Skeletal muscle tissue (tissue), 3 donors: ENCODE measurements at regions not wholly inside any gene's neighbourhood (a gene's known extent, or its start where the extent isn't known, plus 50 kb on each side); places are given as distances from the start of the nearest gene placed in this dataset.
"Not testable (repeated sequence)": the region's sequence is repeated elsewhere in the genome, so short reads cannot be mapped to it uniquely, and the experiment has no call there.

Source experiments
- H3K27ac ChIP-seq: one replicate; pipeline ENCODE4 v1.7.0; 2013; ENCODE audit warnings: mild to moderate bottlenecking, low read depth, low read length, inconsistent platforms
- H3K27me3 ChIP-seq, 3 donors: one replicate each; pipeline ENCODE4 v1.7.0; 2013; ENCODE audit warnings: low read length in 3 of 3; ENCODE audit not compliant: control insufficient read depth in 3 of 3, insufficient read depth in 3 of 3
- H3K36me3 ChIP-seq, 3 donors: one replicate each; pipeline ENCODE4 v1.7.0; 2013; ENCODE audit warnings: low read length in 3 of 3; ENCODE audit not compliant: control insufficient read depth in 3 of 3, insufficient read depth in 3 of 3
- H3K4me1 ChIP-seq, 3 donors: one replicate each; pipeline ENCODE4 v1.7.0; 2013; ENCODE audit warnings: low read length in 3 of 3, mild to moderate bottlenecking in 3 of 3; ENCODE audit not compliant: control insufficient read depth in 3 of 3, insufficient read depth in 3 of 3
- H3K4me3 ChIP-seq, 3 donors: one replicate each; pipeline ENCODE4 v1.7.0; 2013; ENCODE audit warnings: low read length in 3 of 3
- H3K9ac ChIP-seq, 3 donors: one replicate each; pipeline ENCODE4 v1.7.0; 2013; ENCODE audit warnings: low read length in 3 of 3, mild to moderate bottlenecking in 3 of 3, moderate library complexity in 2 of 3, low read depth in 1 of 3
- H3K9me3 ChIP-seq, 3 donors: one replicate each; pipeline ENCODE4 v1.7.0; 2013; ENCODE audit warnings: low read length in 3 of 3; ENCODE audit not compliant: control insufficient read depth in 3 of 3
- donor health status: Osteomylitis.

GRCh38 chr4:175306436-175306835 is 388.3 kb downstream of the ADAM29 start:
- Histone ChIP-seq H3K9ac (no peak overlapping the region), H3K36me3 (no peaks in the 10 kb centered on the region), H3K4me1 (no peaks in the 10 kb centered on the region), H3K9me3 (no peaks in the 10 kb centered on the region), H3K27me3 (no peaks in the 10 kb centered on the region), H3K4me3 (no peak overlapping the region), H3K27ac (no peak overlapping the region)

GRCh38 chr4:175307326-175307725 is 389.2 kb downstream of the ADAM29 start:
- H3K9me3 ChIP-seq = no peaks in the 10 kb centered on the region
- no peak overlapping the region for H3K9ac ChIP-seq
- no peak overlapping the region for H3K27ac ChIP-seq
- no peaks in the 10 kb centered on the region for H3K36me3 ChIP-seq
- H3K4me1 ChIP-seq = no peaks in the 10 kb centered on the region
- no peak overlapping the region for H3K4me3 ChIP-seq
- H3K27me3 ChIP-seq = no peaks in the 10 kb centered on the region

- H3K27me3 ChIP-seq = no peaks in the 10 kb centered on the region
- no peaks in the 10 kb centered on the region for H3K9me3 ChIP-seq
- H3K4me3 ChIP-seq = no peak overlapping the region
- no peaks in the 10 kb centered on the region for H3K4me1 ChIP-seq
- H3K9ac ChIP-seq = no peak overlapping the region
- H3K27ac ChIP-seq = no peak overlapping the region
- H3K36me3 ChIP-seq = no peaks in the 10 kb centered on the region
Observed at GRCh38 chr4:175308236-175308635, 390.1 kb downstream of the ADAM29 start.

GRCh38 chr4:175309041-175309440 is 390.9 kb downstream of the ADAM29 start:
- H3K9me3 ChIP-seq = no peaks in the 10 kb centered on the region
- no peak overlapping the region for H3K4me3 ChIP-seq
- H3K36me3 ChIP-seq = no peaks in the 10 kb centered on the region
- no peak overlapping the region for H3K9ac ChIP-seq
- no peak overlapping the region for H3K27ac ChIP-seq
- no peaks in the 10 kb centered on the region for H3K4me1 ChIP-seq
- no peaks in the 10 kb centered on the region for H3K27me3 ChIP-seq

- Histone ChIP-seq H3K9me3 (no peaks in the 10 kb centered on the region), H3K27me3 (no peaks in the 10 kb centered on the region), H3K27ac (no peak overlapping the region)
Observed at GRCh38 chr4:175325230-175325629, 407.1 kb downstream of the ADAM29 start.

GRCh38 chr4:175326796-175327195 is 408.6 kb downstream of the ADAM29 start:
- no peaks in the 10 kb centered on the region for H3K4me1 ChIP-seq
- H3K4me3 ChIP-seq = no peak overlapping the region
- no peak overlapping the region for H3K27ac ChIP-seq
- no peak overlapping the region for H3K9ac ChIP-seq
- no peaks in the 10 kb centered on the region for H3K9me3 ChIP-seq
- H3K27me3 ChIP-seq = no peaks in the 10 kb centered on the region
- no peaks in the 10 kb centered on the region for H3K36me3 ChIP-seq

More at GRCh38 chr4:175325230-175325629, 407.1 kb downstream of the ADAM29 start:
- Histone ChIP-seq H3K36me3 (no peaks in the 10 kb centered on the region), H3K4me3 (no peak overlapping the region), H3K9ac (no peak overlapping the region), H3K4me1 (no peaks in the 10 kb centered on the region)

GRCh38 chr4:175330236-175330635 is 412.1 kb downstream of the ADAM29 start:
- Histone ChIP-seq H3K36me3 (no peaks in the 10 kb centered on the region), H3K4me3 (no peak overlapping the region), H3K27ac (no peak overlapping the region), H3K9me3 (no peaks in the 10 kb centered on the region), H3K9ac (no peak overlapping the region), H3K4me1 (no peaks in the 10 kb centered on the region), H3K27me3 (no peaks in the 10 kb centered on the region)

GRCh38 chr4:175330652-175331051 is 412.5 kb downstream of the ADAM29 start:
- no peak overlapping the region for H3K27ac ChIP-seq
- H3K27me3 ChIP-seq = no peaks in the 10 kb centered on the region
- no peak overlapping the region for H3K9ac ChIP-seq
- H3K4me3 ChIP-seq = no peak overlapping the region
- H3K9me3 ChIP-seq = no peaks in the 10 kb centered on the region
- no peaks in the 10 kb centered on the region for H3K4me1 ChIP-seq
- H3K36me3 ChIP-seq = no peaks in the 10 kb centered on the region

GRCh38 chr4:175335331-175335730 is 417.2 kb downstream of the ADAM29 start:
- Histone ChIP-seq H3K9me3 (no peaks in the 10 kb centered on the region), H3K36me3 (no peaks in the 10 kb centered on the region), H3K27me3 (no peaks in the 10 kb centered on the region), H3K9ac (no peak overlapping the region), H3K27ac (no peak overlapping the region), H3K4me3 (no peak overlapping the region), H3K4me1 (no peaks in the 10 kb centered on the region)

- H3K27me3 ChIP-seq, H3K9ac ChIP-seq, H3K36me3 ChIP-seq: not testable (repeated sequence)
Observed at GRCh38 chr4:175336570-175336969, 418.4 kb downstream of the ADAM29 start.

More at GRCh38 chr4:175336570-175336969, 418.4 kb downstream of the ADAM29 start:
- not testable (repeated sequence) for H3K4me3 ChIP-seq, H3K27ac ChIP-seq, H3K4me1 ChIP-seq, H3K9me3 ChIP-seq
